ENCODE measurements at regions not wholly inside any gene's neighbourhood (a gene's known extent, or its start where the extent isn't known, plus 50 kb on each side); places are given as distances from the start of the nearest gene placed in this dataset.

GRCh38 chr5:67360047-67360446 is 163.4 kb upstream of the CD180 start:
- Histone ChIP-seq H3K4me3 (ENCODE audit: low read length) (no peak overlapping the region), H3K4me1 (ENCODE audit: control insufficient read depth in 2 of 2, insufficient read depth in 2 of 2, low read length in 2 of 2) (peaks cover 5% of the 10 kb centered on the region in 2 donors), H3K27me3 (ENCODE audit: control insufficient read depth in 2 of 2, insufficient read depth in 2 of 2, low read length in 2 of 2) (no peaks in the 10 kb centered on the region), H3K27ac (ENCODE audit: low read depth, low read length) (no peak overlapping the region), H3K9me3 (ENCODE audit: control insufficient read depth in 2 of 3, low read length in 3 of 3) (no peaks in the 10 kb centered on the region), H3K36me3 (ENCODE audit: control insufficient read depth in 2 of 3, insufficient read depth in 3 of 3, low read length in 3 of 3) (no peaks in the 10 kb centered on the region)
- peaks cover 0 to 6% (median 3%) of the 10 kb centered on the region in 5 donors for H3K27me3 Mint-ChIP-seq
- peaks cover 6 to 18% (median 10%) of the 10 kb centered on the region in 7 donors for H3K4me1 Mint-ChIP-seq
- H3K9me3 Mint-ChIP-seq = peaks cover 0 to 5% (median 0%) of the 10 kb centered on the region in 11 donors
- CTCF ChIA-PET = interaction anchor here (0.7 to 0.8 kb wide), 2 partner anchors 28 to 890 kb away, joined by 3 read pairs; no protein-coding TSS in a partner anchor
- H3K4me3 Mint-ChIP-seq = peak overlapping the region in 8 of 10 donors; percentile 6 to 60 (median 38)
- peak overlapping the region in 5 of 9 donors; percentile 0 to 53 (median 7) for H3K27ac Mint-ChIP-seq
- ATAC-seq (no peak), DNase-seq (no peak)
- POLR2A ChIA-PET = interaction anchor here (0.6 kb wide), 1 partner anchor 19 kb away, joined by 3 read pairs; no protein-coding TSS in a partner anchor
- intact Hi-C loops (cut with micrococcal nuclease) = loop anchor here in 1 of 2 donors (10.0 kb wide), 1 partner anchor 115 kb away; no protein-coding TSS in a partner anchor
- H3K36me3 Mint-ChIP-seq = peaks cover 0 to 2% (median 0%) of the 10 kb centered on the region in 5 donors

GRCh38 chr5:67358186-67358585 is 161.6 kb upstream of the CD180 start:
- no peak overlapping the region for H3K4me3 ChIP-seq (ENCODE audit: low read length)
- Mint-ChIP-seq H3K27me3 (peaks cover 0 to 11% (median 3%) of the 10 kb centered on the region in 5 donors), H3K27ac (no peak overlapping the region), H3K4me1 (peaks cover 7 to 18% (median 9%) of the 10 kb centered on the region in 7 donors), H3K36me3 (peaks cover 0 to 2% (median 0%) of the 10 kb centered on the region in 5 donors), H3K4me3 (no peak overlapping the region), H3K9me3 (peaks cover 0 to 5% (median 0%) of the 10 kb centered on the region in 11 donors)
- no peak overlapping the region for H3K27ac ChIP-seq (ENCODE audit: low read depth, low read length)
- CTCF ChIA-PET = no interaction called here
- no peaks in the 10 kb centered on the region for H3K27me3 ChIP-seq (ENCODE audit: control insufficient read depth in 2 of 2, insufficient read depth in 2 of 2, low read length in 2 of 2)
- DNase-seq (no peak), ATAC-seq (no peak)
- H3K9me3 ChIP-seq (ENCODE audit: control insufficient read depth in 2 of 3, low read length in 3 of 3) = no peaks in the 10 kb centered on the region
- intact Hi-C loops (cut with micrococcal nuclease) = no loop called here
- no peaks in the 10 kb centered on the region for H3K36me3 ChIP-seq (ENCODE audit: control insufficient read depth in 2 of 3, insufficient read depth in 3 of 3, low read length in 3 of 3)
- peaks cover 5% of the 10 kb centered on the region in 2 donors for H3K4me1 ChIP-seq (ENCODE audit: control insufficient read depth in 2 of 2, insufficient read depth in 2 of 2, low read length in 2 of 2)
- POLR2A ChIA-PET = no interaction called here

GRCh38 chr5:67355120-67355713 is 158.6 kb upstream of the CD180 start:
- no peaks in the 10 kb centered on the region for H3K9me3 ChIP-seq (ENCODE audit: control insufficient read depth in 2 of 3, low read length in 3 of 3)
- intact Hi-C loops (cut with micrococcal nuclease) = no loop called here
- ATAC-seq (no peak), DNase-seq (no peak)
- H3K36me3 Mint-ChIP-seq = peaks cover 0 to 2% (median 0%) of the 10 kb centered on the region in 5 donors
- no peaks in the 10 kb centered on the region for H3K27me3 ChIP-seq (ENCODE audit: control insufficient read depth in 2 of 2, insufficient read depth in 2 of 2, low read length in 2 of 2)
- no peak overlapping the region for H3K4me3 Mint-ChIP-seq
- CTCF ChIA-PET = no interaction called here
- H3K4me3 ChIP-seq (ENCODE audit: low read length) = no peak overlapping the region
- H3K9me3 Mint-ChIP-seq = peaks cover 0 to 5% (median 0%) of the 10 kb centered on the region in 11 donors
- H3K4me1 Mint-ChIP-seq = peaks cover 12 to 31% (median 22%) of the 10 kb centered on the region in 7 donors
- no peak overlapping the region for H3K27ac Mint-ChIP-seq
- no peaks in the 10 kb centered on the region for H3K36me3 ChIP-seq (ENCODE audit: control insufficient read depth in 2 of 3, insufficient read depth in 3 of 3, low read length in 3 of 3)
- POLR2A ChIA-PET = interaction anchor here (1.0 kb wide), 1 partner anchor 15 kb away, joined by 3 read pairs; no protein-coding TSS in a partner anchor
- H3K4me1 ChIP-seq (ENCODE audit: control insufficient read depth in 2 of 2, insufficient read depth in 2 of 2, low read length in 2 of 2) = peaks cover 7 to 16% of the 10 kb centered on the region in 2 donors
- H3K27ac ChIP-seq (ENCODE audit: low read depth, low read length) = no peak overlapping the region
- H3K27me3 Mint-ChIP-seq = peaks cover 0 to 16% (median 3%) of the 10 kb centered on the region in 5 donors

- Histone ChIP-seq H3K27ac (ENCODE audit: low read depth, low read length) (no peak overlapping the region), H3K4me1 (ENCODE audit: control insufficient read depth in 2 of 2, insufficient read depth in 2 of 2, low read length in 2 of 2) (peaks cover 10 to 13% of the 10 kb centered on the region in 2 donors), H3K36me3 (ENCODE audit: control insufficient read depth in 2 of 3, insufficient read depth in 3 of 3, low read length in 3 of 3) (no peaks in the 10 kb centered on the region), H3K4me3 (ENCODE audit: low read length) (no peak overlapping the region), H3K27me3 (ENCODE audit: control insufficient read depth in 2 of 2, insufficient read depth in 2 of 2, low read length in 2 of 2) (no peaks in the 10 kb centered on the region), H3K9me3 (ENCODE audit: control insufficient read depth in 2 of 3, low read length in 3 of 3) (no peaks in the 10 kb centered on the region)
- ChIA-PET CTCF (no interaction called here), POLR2A (no interaction called here)
- Mint-ChIP-seq H3K9me3 (peaks cover 0 to 2% (median 0%) of the 10 kb centered on the region in 11 donors), H3K27me3 (peaks cover 0 to 20% (median 3%) of the 10 kb centered on the region in 5 donors), H3K27ac (peak overlapping the region in 1 of 9 donors; percentile 5), H3K4me3 (no peak overlapping the region), H3K36me3 (no peaks in the 10 kb centered on the region), H3K4me1 (peaks cover 8 to 26% (median 23%) of the 10 kb centered on the region in 7 donors)
- no peak for ATAC-seq
- intact Hi-C loops (cut with micrococcal nuclease) = no loop called here
- no peak for DNase-seq
Observed at GRCh38 chr5:67353500-67354450, 157.2 kb upstream of the CD180 start.

- POLR2A ChIA-PET = interaction anchor here (1.1 kb wide), 1 partner anchor 905 kb away, joined by 3 read pairs; no protein-coding TSS in a partner anchor
- Histone ChIP-seq H3K9me3 (ENCODE audit: control insufficient read depth in 2 of 3, low read length in 3 of 3) (no peaks in the 10 kb centered on the region), H3K27ac (ENCODE audit: low read depth, low read length) (peak overlapping the region; percentile 11), H3K4me1 (ENCODE audit: control insufficient read depth in 2 of 2, insufficient read depth in 2 of 2, low read length in 2 of 2) (peaks cover 10 to 13% of the 10 kb centered on the region in 2 donors), H3K27me3 (ENCODE audit: control insufficient read depth in 2 of 2, insufficient read depth in 2 of 2, low read length in 2 of 2) (no peaks in the 10 kb centered on the region), H3K36me3 (ENCODE audit: control insufficient read depth in 2 of 3, insufficient read depth in 3 of 3, low read length in 3 of 3) (no peaks in the 10 kb centered on the region), H3K4me3 (ENCODE audit: low read length) (peak overlapping the region; percentile 45)
- DNase-seq (peak in 6 of 9 donors; percentile 10 to 49 (median 36)), ATAC-seq (peak; percentile 67)
- H3K36me3 Mint-ChIP-seq = peaks cover 0 to 3% (median 0%) of the 10 kb centered on the region in 5 donors
- peaks cover 0 to 3% (median 0%) of the 10 kb centered on the region in 11 donors for H3K9me3 Mint-ChIP-seq
- peak overlapping the region; percentile 63 to 91 (median 82) for H3K4me3 Mint-ChIP-seq
- intact Hi-C loops (cut with micrococcal nuclease) = no loop called here
- peaks cover 8 to 26% (median 24%) of the 10 kb centered on the region in 7 donors for H3K4me1 Mint-ChIP-seq
- CTCF ChIA-PET = interaction anchor here (0.6 to 0.9 kb wide), 2 partner anchors 37 to 906 kb away, joined by 3 to 4 read pairs; no protein-coding TSS in a partner anchor
- H3K27ac Mint-ChIP-seq = peak overlapping the region in 8 of 9 donors; percentile 53 to 81 (median 70)
- H3K27me3 Mint-ChIP-seq = peaks cover 0 to 36% (median 0%) of the 10 kb centered on the region in 5 donors
Observed at GRCh38 chr5:67350618-67351201, 154.1 kb upstream of the CD180 start.

GRCh38 chr5:67350185-67350584 is 153.6 kb upstream of the CD180 start:
- Mint-ChIP-seq H3K27me3 (peaks cover 0 to 35% (median 0%) of the 10 kb centered on the region in 5 donors), H3K27ac (peak overlapping the region in 8 of 9 donors; percentile 53 to 81 (median 70)), H3K4me3 (peak overlapping the region; percentile 63 to 91 (median 82)), H3K36me3 (peaks cover 0 to 4% (median 0%) of the 10 kb centered on the region in 5 donors), H3K4me1 (peaks cover 8 to 26% (median 24%) of the 10 kb centered on the region in 7 donors), H3K9me3 (peaks cover 0 to 7% (median 0%) of the 10 kb centered on the region in 11 donors)
- peak overlapping the region; percentile 11 for H3K27ac ChIP-seq (ENCODE audit: low read depth, low read length)
- peak overlapping the region; percentile 45 for H3K4me3 ChIP-seq (ENCODE audit: low read length)
- H3K4me1 ChIP-seq (ENCODE audit: control insufficient read depth in 2 of 2, insufficient read depth in 2 of 2, low read length in 2 of 2) = peaks cover 10 to 13% of the 10 kb centered on the region in 2 donors
- no peaks in the 10 kb centered on the region for H3K27me3 ChIP-seq (ENCODE audit: control insufficient read depth in 2 of 2, insufficient read depth in 2 of 2, low read length in 2 of 2)
- POLR2A ChIA-PET = interaction anchor here (1.1 kb wide), 1 partner anchor 905 kb away, joined by 3 read pairs; no protein-coding TSS in a partner anchor
- no peaks in the 10 kb centered on the region for H3K9me3 ChIP-seq (ENCODE audit: control insufficient read depth in 2 of 3, low read length in 3 of 3)
- no peaks in the 10 kb centered on the region for H3K36me3 ChIP-seq (ENCODE audit: control insufficient read depth in 2 of 3, insufficient read depth in 3 of 3, low read length in 3 of 3)
- peak in 1 of 9 donors; percentile 9 for DNase-seq
- peak; percentile 31 for ATAC-seq
- intact Hi-C loops (cut with micrococcal nuclease) = no loop called here
- CTCF ChIA-PET = no interaction called here
